Gastrocnemius medialis (tissue), 4 donors: ENCODE measurements at regions not wholly inside any gene's neighbourhood (a gene's known extent, or its start where the extent isn't known, plus 50 kb on each side); places are given as distances from the start of the nearest gene placed in this dataset.

Source experiments
- POLR2A ChIP-seq, 2 donors: fragments of 450-650 bp; IDR thresholded peaks; one replicate each; pipeline ENCODE4 v1.6.1; 2017; ENCODE audit warnings: antibody characterized with exemption in 2 of 2, mild to moderate bottlenecking in 2 of 2, moderate library complexity in 2 of 2
- TF ChIP-seq, protein P1 (sequence below), 5 experiments: fragments of 450-650 bp in 3 of 5; fragments of 200-600 bp in 2 of 5; sonication (generic) in 2 of 5; IDR thresholded peaks in 4 of 5; conservative IDR thresholded peaks in 1 of 5; 1 replicate in 4 of 5; 2 replicates in 1 of 5; pipeline ENCODE4 v1.5.1; 2016 to 2019; ENCODE audit warnings: antibody characterized with exemption in 5 of 5, mild to moderate bottlenecking in 3 of 5, moderate library complexity in 3 of 5

DNA sequence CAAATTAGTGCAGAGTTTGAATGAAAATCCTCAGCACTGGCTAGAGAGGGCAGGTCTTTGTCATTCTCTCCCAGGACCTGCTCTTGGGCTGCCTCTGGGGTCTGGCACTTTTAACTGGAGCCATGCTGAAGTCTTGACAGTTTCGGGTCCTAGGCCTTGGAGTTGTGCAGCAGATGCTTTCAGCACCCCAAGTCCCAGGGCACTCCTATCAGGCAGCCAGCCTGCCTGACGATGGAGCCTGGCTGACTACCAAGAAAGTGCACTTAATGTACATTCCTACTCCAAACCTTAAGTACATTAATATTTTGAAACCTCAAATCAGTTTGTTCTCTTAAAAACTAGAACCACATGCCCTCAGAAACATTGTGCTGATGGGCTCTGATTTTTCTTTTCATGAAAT is 69.3 kb upstream of the CXCL14 start:
- TF ChIP-seq, protein P1, sequence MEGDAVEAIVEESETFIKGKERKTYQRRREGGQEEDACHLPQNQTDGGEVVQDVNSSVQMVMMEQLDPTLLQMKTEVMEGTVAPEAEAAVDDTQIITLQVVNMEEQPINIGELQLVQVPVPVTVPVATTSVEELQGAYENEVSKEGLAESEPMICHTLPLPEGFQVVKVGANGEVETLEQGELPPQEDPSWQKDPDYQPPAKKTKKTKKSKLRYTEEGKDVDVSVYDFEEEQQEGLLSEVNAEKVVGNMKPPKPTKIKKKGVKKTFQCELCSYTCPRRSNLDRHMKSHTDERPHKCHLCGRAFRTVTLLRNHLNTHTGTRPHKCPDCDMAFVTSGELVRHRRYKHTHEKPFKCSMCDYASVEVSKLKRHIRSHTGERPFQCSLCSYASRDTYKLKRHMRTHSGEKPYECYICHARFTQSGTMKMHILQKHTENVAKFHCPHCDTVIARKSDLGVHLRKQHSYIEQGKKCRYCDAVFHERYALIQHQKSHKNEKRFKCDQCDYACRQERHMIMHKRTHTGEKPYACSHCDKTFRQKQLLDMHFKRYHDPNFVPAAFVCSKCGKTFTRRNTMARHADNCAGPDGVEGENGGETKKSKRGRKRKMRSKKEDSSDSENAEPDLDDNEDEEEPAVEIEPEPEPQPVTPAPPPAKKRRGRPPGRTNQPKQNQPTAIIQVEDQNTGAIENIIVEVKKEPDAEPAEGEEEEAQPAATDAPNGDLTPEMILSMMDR (IDR thresholded peaks at IDR 0.05 in 4 of 5, conservative IDR thresholded peaks at IDR 0.05 in 1 of 5): no peak
- TF ChIP-seq POLR2A (IDR thresholded peaks at IDR 0.05): no peak
